HG03108 (cell line): ENCODE measurements at regions not wholly inside any gene's neighbourhood (a gene's known extent, or its start where the extent isn't known, plus 50 kb on each side); places are given as distances from the start of the nearest gene placed in this dataset.

Experiments
- ATAC-seq: cut with Tn5 transposase; IDR thresholded peaks from one replicate; pipeline ENCODE4 v1.9.1; 2021; ENCODE audit warnings: moderate library complexity; ENCODE audit not compliant: unreplicated experiment

DNA sequence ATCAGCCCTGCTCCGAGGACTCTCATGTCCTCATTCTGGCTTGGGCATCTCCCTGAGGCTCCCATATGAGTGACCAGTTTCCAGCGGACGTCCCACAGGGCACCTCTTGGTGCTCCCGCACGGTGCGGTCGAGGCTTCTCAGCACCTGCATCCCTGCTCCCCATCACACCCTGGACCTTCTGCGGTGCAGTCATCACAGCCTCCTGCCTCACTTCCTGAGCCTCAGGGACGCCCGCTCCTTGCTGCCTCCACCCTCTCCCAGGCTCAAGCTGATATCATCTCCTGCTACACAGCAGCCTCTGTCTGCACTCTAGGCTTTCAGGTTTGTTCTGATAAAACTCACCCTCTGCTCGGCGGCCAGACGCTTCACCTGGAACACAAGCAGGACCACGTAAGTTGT is 185.0 kb downstream of the TMEM18 start:
- ATAC-seq, result no peak

DNA sequence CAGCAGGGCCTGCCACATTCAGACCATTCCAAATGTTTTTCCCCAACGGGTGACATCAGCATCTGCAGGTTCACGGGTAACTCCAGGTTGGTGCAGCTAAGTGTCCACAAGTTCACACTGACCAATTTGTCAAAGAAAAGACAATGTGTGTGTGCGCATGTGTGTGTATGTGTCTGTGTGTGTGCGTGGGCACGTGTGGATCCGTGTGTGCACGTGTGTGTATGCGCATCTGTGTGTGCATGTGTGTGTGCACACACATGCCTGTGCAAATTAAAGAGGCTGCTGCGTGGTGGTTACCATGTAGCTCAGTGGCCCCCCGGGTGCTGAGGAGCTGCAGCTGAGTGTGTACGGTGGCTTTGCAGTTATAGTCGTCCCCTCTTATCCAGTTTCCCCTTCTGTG is 187.4 kb downstream of the TMEM18 start:
- no peak for ATAC-seq

DNA sequence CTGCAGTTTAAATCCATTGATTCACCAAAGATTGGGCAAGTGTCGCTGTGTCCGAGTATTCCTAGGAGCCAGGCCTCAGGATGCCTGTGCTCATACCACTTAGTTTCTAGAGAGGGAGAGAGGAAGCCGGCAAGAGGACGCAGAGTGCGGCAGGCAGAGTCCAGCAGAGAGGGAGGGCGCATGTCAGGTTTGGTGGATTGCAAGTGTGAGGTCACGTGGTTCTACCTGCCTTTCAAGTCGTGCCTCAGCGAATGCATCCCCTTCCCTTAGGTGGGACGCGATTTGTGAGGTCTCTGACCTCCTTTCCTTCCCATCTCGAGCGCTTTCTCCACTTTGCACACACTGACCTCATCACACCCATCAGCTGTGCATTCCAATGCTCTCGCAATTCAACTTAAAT is 188.1 kb downstream of the TMEM18 start:
- no peak for ATAC-seq

DNA sequence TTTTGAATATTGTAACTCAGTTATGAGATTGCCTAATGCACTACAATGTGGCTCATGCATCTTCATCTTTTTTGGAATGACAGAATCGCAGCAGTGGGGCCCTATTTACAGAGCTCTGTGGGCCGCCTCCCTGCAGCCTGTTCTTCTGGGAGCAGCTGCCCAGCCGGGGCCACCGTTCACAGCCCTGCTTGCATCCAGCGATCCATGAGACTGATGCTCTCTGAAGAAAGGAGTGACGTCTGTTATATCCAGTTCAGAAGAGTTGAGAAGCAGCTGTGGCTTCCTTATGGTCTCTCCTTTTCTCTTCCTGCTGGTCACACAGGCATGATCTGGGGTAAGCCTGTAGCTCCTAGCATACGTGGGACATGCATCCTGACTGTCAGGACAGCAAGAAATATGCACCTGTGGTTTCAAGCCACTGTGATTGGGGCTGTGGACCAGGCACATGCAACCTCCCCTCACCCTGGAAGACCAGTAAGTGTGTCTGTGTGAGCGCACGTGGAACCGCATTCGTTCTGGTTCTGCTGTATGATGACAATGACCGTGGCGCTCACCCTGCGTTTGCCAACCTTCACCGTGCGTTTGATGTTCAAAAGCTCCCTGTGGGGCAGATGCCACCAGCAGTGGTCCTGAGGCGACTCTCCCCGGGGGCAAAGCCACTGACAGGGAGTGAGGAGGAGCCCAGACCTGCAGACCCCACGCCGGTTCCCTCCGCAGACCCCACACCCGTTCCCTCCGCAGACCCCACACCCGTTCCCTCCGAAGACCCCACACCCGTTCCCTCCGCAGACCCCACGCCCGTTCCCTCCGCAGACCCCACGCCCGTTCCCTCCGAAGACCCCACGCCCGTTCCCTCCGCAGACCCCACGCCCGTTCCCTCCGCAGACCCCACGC is 189.8 kb downstream of the TMEM18 start:
- no peak for ATAC-seq

DNA sequence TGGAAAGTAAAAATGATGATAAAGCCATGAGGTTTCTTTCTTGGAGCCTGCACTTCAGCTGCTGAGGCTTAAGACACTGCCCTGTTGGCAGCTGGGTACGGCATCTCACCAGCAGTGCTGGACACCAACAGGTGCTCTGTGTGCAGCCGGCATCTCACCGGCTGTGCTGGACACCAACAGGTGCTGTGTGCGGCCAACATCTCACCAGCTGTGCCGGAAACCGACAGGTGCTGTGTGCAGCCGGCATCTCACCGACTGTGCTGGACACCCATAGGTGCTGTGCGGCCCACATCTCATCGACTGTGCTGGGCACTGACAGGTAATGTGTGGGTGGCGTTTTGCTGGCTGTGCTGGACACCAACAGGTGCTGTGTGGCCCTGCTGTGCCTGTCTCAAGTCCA is 190.8 kb downstream of the TMEM18 start:
- ATAC-seq, result no peak

DNA sequence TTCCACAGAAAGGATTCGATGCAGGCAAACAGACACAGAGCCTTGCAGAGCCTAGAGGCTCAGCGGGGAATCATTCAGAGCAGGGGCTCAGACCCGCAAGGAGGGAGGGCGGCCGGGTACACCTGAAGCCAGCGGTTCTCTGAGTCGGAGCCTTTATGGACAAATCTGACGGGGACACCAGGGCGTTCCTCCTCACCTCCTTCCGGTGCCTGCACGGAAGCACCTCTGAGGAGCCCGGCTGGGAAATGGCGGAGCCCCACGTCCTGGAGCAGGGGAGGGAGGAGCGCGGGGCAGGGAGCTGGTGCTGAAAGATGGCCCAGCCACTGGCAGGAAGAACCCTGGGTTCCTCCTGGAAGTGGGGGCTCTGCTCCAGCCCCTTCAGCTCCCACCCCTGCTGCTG is 193.5 kb upstream of the ALKAL2 start:
- no peak for ATAC-seq

DNA sequence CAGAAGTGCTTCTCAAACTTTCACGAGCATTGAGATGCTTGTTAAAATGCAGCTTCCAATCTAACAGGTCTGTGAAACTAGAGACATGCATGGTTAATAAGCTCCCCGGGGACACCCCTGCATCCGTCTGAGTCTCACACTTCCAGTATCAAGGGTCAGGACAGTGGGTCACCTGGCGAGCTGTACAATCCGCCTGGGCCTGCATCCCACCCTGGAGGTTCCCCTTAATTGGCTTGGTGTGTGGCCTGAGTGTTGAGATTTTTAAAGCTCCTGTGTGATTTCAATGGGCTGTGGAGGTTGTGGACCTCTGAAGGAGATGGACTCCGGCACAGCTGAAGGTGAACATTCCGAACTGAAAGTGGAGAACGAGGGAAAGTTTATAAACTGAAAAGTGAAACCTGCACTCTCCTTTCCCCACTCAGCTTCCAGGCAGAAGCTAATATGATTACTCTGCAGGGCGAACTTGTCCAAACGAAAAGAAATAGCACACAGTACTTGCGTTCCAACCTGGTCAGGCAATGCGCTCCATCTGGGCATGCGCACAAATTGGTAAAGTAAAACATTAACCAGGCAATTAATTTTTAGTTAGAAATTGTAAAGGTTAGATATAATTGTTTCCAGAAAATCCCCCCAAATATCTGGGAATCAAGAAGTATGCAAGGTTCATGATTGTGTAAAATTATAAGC is 191.7 kb upstream of the ALKAL2 start:
- ATAC-seq, result no peak

DNA sequence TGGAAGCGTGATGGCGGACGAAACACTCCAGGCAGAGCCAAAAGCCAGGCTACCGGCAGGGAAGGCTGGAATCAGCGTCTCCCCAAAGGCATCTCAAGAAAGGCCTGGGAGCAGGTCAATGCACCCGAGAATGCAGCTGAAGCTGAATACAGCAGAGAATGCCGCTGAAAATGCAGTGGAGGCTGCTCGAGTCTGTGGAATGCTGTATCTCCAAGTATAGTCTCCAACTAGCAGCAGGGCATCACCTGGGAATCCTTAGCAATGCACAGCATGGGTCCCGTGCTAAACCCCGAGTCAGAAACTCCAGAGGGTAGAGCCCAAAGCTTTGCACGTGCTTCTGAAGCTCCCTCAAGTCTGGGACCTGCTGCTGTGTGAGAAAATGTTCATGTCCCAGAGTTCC is 191.1 kb upstream of the ALKAL2 start:
- ATAC-seq, result no peak

DNA sequence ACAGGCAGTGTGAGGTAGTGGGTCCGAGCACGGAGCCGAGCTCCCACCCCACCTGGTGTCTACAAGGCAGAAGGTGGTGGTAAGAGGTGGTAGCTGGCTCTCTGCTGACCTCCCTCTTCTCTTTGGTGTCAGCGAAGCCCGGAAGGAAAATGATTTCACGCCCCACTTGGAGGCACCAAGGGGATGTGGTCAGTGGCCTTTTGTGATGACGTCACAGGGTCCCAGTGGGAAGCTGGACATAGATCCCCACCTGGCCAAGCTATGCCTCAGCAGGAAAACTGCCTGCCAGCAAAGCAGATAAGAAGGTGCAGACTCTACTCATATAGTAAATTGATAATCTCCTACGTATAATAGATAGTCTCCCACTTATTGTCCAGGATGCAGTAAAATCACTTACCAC is 183.7 kb upstream of the ALKAL2 start:
- no peak for ATAC-seq

DNA sequence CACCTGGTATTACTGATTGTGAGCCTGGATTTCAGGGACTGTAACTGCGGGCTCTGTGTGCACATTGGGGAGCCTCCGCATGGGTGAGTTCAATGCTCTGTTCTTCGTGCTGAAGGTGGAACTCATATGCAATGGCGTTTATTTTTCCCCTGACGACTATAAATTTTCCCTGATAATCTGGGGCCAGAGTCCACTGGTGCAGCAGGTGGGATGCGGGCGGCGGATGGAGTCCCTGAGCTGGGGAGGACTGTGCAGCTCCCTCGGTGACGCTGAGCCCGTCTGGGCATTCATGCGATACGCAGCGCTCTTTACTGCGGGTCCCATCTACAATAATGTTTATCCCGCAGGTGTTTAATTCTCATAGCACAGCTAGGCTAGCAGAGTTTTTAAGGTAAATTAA is 181.6 kb upstream of the ALKAL2 start:
- ATAC-seq, result no peak

DNA sequence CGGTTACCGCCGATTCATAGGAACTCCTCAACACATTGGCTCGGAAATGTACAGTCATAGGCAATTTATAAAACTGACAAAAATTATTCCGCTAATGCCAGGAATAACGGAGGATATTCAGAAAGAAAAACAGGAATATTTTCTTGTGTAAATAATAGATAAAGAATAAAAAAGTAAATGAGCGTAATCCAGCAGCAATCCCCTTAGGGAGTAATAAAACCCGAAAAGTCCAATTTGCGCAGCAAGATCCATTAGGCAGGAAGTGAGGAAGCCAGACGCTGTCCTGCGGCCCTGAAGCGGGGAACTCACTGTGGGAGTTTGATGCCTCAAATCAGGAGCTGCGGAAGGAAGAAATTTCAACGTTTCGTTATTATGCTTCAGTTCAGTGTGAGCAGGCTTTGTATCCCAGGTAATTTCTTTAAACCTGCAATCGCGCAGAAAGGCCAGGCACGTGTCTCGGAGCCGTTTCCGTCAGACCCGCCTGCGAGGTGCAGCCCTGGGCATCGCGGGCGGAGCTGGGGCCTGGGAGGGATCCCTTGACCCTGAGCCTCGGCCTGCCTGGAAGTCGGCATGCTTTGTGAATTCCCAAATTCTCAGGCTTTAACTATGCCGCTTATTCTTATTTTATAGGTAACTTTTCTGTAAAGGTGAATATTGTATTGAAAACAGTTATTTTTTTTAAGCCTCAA is 180.9 kb upstream of the ALKAL2 start:
- ATAC-seq, result no peak

DNA sequence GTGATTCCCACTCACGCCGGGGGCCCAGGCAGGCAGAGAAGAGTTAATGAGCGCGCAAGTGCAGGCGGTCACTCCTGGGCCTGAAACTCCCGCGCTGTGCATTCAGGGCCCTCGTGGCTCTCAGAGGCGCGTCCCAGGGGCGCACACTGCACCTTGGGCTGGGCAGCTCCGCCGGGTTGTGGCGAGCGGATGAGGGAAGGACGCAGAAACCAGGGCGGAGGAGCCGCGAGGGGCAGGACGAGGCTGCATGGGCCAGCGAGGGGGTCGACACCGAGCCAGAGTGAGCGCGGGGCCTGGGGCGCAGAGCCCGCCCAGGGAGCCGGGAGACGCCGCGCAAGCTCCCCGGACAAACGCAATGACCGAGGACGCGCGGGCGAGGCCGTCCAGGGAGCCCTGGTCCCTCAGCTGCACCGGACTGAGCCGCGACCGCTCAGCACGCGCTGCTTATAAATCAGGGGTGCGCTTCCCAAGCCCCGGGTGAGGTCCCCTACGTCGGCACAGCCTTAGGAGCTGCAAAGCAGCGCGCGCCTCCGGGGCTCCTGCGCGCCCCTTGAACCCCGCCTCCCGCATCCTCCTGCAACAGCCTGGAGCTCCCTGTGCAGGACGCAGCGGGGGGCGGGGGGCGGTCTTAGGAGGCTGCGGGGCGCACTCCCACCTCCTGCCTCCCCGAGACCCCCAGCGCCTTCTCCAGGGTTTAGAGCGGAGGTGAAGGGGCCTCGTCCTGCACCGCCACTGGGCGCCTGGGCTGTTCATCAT is 180.2 kb upstream of the ALKAL2 start:
- no peak for ATAC-seq

DNA sequence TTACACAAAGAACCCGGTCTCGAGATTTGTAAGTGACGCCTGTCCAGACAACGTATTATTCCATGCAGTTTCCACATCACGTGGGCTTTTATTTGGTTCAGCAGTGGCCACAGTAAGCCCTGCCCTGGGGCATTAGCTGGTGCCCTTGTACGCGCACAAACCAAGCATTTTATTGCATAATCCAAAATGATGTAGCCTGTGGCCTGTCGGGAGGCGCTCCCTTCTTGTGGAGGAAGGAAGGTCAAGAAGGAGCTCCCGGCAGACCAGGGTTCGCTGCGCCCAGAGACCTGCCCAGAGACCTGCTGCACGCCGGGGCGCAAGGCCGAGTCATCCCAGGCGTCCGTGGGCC is 179.6 kb upstream of the ALKAL2 start:
- no peak for ATAC-seq

DNA sequence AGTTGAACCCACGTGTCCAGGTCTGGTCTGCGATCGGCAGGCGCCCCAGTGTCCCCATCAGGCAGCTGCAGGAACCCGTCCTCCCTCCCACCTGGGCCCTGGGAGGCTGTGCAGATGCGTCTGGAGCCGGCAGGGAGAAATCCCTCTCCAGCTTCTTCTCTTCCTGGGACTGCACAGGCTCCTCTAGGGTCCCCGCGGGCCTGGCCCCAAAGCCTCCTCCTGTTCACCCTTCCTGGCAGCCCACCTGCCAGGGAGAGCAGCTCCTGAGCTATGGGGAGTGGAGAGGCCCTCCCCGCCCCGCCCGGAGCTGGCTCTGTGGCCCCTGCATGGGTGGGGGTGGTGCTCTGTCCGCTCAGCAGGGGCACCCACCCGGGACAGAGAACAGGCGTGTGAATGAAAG is 179.2 kb upstream of the ALKAL2 start:
- no peak for ATAC-seq

DNA sequence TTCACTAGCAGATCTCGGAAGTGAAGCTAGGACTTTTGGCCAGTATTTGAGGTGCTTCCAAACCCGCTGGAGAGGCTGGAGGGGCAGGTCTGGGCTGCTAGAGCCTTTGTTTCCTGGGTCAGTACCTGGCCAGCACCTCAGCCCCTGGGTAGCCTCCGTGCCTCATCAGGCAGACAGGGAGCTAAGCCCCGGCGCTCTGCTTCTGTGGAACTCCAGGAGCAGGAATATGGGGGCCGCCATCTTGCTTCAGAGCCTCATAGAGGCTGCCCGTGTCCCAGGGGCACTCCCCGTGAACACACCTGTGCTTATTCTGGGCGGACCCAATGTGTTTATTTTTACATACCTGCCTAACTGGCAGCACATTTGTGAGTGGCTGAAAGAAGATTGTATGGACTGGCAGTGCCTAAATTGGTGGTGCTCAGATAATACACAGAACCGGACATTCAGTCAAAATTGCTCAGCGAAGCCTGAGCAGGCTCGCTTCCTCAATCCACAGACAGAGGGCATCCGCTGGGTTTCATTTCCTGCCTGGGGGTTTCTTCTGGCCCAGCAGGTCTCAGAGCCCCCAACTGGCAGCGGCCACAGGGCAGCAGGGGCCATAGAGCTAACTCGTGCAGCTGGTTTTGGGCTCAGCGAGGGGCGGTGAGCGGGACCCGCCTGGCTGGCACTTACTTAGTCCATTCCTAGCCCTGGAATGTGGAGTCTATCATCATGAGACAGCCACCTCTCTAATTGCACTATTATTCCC is 176.8 kb upstream of the ALKAL2 start:
- ATAC-seq, result peak; percentile 76

DNA sequence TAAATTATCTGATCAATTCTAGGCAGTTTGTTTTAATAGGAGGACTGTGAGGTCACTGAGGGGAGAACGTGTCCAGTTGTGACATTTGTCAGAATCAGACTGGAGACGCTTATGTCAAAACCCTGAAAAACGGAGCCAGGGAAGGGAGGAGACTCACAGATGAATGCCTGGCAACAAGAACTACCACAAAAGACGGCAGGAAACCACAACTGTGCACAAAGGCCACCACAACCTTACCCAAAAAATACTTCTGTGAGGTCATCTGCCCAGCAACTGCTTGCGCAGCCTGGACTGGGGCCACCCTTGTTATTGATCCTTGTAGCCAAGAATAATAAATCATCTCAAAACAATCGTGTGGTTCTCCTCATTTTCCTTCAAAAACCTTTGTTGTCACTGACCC is 173.0 kb upstream of the ALKAL2 start:
- no peak for ATAC-seq

DNA sequence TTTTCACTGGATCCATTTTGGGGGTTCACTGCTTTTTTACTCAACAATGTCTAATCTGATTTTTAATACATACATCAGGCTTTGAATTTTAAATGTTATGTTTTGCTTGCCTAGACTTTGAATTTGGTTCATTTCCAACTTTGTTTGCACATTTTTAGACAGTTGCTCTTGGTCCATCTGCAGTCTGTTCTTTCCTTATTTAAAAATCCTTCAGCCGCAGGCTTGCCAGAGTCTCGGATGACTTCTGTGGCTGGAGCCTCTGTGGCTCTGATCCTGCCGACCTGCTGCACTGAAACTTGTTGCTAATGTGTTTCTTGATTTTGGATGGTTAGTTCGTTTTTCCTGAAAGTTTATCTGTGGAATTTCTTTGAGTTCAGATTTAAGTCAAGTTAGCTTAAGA is 172.0 kb upstream of the ALKAL2 start:
- ATAC-seq, result no peak

DNA sequence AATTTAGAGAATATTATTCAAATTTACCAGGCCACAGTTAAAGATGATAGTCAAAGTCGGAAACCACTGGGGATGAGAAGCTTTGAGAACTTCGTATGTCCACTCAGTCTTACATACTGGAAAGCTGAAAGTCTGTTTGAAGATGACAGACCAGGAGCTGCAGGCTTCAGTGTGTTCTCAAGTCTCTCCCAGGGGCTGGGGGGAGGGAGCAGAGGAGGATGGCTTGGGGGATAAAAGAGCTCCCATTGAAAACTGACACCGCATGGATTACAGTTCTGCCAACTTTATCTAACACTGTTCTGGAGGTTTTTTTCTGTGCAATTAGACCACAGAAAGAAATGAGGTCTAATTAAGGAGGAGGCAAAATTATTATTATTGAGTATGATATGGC is 170.5 kb upstream of the ALKAL2 start:
- ATAC-seq, result no peak

DNA sequence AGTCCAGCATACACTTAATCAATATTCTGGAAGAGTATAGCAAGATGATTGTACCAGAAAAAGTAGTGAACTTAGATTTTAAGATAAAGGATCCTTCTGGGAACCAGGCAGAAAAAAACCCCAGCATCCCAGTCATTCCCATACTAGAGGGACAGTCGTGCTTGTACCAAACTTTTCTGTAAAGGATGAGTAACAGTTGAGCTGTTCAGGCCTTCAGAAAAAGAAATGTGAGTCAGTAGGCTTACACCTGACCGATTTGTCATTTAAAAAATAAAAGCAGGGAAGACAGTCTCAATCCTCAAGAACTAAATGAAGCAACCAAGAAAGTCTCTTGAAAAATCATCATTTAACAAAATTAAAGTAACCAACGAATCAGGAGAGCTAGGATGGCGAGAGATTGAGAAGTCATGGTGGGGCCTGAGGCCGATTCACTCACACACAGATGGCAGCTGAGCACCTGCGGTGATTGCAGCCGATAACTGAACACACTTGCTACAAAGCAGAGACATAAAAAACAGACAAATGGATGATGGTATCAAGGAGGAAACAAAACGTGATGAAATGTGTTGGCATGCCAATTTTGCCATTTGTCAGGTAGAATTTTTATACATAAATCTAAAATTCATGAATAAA is 170.0 kb upstream of the ALKAL2 start:
- ATAC-seq, result no peak

DNA sequence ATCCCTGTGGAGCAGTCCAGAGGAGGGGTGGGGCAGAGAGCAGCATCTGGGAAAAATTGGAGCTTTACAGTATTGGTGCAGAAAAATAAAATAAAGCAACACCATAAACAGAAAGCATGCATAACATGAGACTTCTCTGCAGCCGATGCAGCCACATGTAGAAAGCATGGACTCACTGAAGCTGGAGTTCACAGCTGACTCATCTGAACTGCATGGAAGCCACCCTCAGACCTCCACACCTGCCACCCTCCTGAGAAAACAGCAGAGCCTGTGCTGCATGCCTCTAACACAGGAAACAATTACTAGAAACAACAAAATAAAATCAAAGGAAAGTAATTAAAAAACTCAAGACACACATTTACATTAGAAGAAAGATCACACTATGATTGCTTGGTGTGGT is 169.4 kb upstream of the ALKAL2 start:
- ATAC-seq, result no peak
